GM20000 (cell line): ENCODE measurements at regions not wholly inside any gene's neighbourhood (a gene's known extent, or its start where the extent isn't known, plus 50 kb on each side); places are given as distances from the start of the nearest gene placed in this dataset.

Experiments used
- DNase-seq: peaks from one replicate; pipeline ENCODE4 v3.0.0; 2012; ENCODE audit warnings: low spot score
- TF ChIP-seq, protein P1 (sequence below): IDR thresholded peaks from 2 replicates; pipeline ENCODE4 v1.5.1; 2012; ENCODE audit warnings: mild to moderate bottlenecking, control low read depth; ENCODE audit errors: extremely low read depth, missing control alignments

DNA sequence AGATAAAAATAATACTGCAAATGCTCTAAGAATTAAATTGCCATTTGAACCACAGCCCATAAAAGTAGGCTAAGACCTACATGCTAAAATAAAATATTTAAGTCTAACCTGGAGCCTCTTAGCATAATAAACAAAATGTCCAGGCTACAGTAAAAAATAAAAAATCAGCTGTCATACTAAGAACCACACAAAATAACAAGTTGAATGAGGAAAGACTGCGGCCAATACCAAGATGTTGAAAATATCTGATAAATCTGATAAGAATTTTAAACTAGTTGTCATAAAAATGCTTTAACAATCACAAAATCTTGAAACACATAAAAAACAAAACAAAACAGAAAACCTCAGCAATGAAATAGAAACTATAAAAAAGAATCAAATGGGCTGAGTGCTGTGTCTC, 336.9 kb upstream of the MSX2 start:
- no peak for DNase-seq
- TF ChIP-seq, protein P1, sequence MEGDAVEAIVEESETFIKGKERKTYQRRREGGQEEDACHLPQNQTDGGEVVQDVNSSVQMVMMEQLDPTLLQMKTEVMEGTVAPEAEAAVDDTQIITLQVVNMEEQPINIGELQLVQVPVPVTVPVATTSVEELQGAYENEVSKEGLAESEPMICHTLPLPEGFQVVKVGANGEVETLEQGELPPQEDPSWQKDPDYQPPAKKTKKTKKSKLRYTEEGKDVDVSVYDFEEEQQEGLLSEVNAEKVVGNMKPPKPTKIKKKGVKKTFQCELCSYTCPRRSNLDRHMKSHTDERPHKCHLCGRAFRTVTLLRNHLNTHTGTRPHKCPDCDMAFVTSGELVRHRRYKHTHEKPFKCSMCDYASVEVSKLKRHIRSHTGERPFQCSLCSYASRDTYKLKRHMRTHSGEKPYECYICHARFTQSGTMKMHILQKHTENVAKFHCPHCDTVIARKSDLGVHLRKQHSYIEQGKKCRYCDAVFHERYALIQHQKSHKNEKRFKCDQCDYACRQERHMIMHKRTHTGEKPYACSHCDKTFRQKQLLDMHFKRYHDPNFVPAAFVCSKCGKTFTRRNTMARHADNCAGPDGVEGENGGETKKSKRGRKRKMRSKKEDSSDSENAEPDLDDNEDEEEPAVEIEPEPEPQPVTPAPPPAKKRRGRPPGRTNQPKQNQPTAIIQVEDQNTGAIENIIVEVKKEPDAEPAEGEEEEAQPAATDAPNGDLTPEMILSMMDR: no peak

DNA sequence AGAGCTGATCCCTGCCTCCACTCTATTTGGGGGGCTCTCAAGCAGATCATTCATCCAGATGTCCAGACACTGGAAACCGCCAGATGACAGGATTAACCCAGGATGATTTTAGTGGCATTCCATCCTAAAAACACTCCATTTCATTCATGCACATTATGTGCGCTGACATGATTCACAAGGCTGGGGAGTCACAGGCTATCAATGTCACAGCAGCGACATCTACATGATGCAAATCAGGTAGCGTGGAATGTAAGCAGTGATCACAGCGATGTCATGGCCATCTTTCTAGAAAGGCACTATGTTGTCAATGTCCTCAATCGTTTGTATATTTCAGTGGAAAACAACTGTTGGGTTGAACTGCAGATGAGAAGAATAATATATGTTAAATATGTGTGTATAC, 331.5 kb upstream of the MSX2 start:
- TF ChIP-seq, protein P1: no peak
- DNase-seq: no peak

DNA sequence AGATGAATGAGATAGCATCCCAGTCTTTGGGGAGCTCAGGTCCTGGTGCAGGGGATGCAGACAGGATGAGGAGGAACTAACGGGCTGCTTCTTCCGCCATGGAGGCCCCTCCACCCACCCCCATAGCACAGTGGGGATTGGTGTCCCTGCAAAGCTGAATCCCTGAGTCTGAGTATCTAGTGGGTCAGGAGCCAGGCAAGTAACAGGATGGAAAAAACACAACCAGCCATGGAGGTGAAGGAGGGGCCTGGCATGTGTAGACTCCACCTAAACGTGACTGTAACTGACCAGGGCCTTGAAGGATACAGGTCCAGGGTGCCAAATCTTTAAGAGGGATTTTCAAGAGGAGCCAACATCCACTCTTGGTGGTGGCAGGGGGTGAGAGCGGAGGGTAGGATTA, 327.8 kb upstream of the MSX2 start:
- TF ChIP-seq, protein P1: no peak
- no peak for DNase-seq

DNA sequence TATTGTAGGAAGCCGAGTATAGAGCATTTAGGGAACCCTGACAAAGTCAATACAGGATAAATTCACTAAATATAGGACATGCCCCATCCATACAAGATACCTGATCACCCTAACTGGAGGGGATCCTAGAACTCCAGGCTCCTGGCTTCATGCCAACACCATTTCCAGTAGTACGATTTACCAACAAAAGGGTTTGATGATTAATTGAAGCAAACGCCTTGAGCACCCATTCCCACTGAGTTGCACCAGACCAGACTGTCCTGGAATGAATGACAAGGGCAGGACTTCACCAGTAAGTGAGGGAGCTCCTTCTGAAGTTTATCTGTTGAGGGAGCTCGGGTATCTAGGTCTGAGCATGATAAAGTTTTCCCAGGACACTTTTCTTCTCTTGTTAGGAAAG, 327.2 kb upstream of the MSX2 start:
- DNase-seq: no peak
- TF ChIP-seq, protein P1: no peak

DNA sequence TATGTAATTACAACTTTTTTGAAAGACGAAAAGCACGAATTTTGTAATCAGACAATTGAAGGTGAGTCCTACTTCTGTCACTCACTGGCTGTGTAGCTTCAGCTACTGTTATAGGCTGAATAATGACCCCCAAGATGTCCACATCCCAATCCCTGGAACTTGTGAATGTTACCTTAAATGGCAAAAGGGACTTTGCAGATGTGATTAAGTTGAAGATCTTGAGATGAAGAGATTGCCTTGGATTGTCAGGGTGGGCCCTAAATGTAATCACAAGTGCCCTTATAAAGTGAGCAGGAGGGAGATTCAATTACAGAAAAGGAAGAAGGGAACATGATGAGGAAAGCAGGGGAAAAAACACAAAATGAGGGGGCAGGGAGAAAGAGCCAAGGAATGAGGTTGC, 326.2 kb upstream of the MSX2 start:
- TF ChIP-seq, protein P1: no peak
- DNase-seq: no peak

DNA sequence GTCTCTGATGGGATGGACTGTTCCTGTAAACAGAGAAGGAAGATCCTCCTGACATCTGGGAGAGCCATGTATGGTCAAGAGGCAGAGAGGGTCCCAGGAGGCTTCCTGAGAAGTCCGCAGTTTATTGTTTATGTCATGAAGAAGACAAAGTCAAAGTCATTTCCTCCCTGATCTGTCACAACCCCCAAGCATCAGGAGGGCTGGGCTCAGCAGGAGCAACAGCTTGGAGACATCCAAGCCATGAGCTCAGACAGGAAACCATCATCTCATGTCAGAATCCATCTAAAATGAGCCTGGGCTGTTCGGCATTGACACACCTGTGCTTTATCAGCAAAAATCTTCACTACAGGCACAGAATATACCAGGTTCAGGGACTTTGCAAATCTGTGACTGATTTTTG, 325.0 kb upstream of the MSX2 start:
- TF ChIP-seq, protein P1: no peak
- DNase-seq: no peak

DNA sequence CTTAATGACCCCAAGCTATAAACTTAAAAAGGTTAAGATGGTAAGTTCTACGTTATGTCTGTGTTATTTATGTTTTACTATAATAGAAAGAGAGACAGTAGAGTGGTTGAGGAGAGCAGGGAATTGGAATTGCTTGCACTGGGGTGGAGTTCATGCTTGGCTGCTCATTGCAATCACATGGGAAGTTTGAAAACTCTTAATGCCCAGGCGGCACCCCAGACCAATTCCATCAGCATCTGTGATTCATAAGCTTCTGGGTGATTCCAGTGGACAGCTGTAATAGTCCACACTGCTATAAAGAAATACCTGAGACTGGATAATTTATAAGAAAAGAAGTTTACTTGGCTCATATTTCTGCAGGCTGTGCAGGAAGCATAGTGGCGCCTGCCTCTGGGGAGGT, 323.9 kb upstream of the MSX2 start:
- TF ChIP-seq, protein P1: no peak
- DNase-seq: no peak
